Stimulated activated CD4-positive, alpha-beta T cell treated with anti-CD3 and anti-CD28 coated beads, Interleukin-2, amount 100 ng/mL, for 4 hours (primary cell): ENCODE measurements at regions not wholly inside any gene's neighbourhood (a gene's known extent, or its start where the extent isn't known, plus 50 kb on each side); places are given as distances from the start of the nearest gene placed in this dataset.

ENCODE experiments used
- DNase-seq: peaks from one replicate; pipeline ENCODE4 v3.0.0-alpha.2; 2020; ENCODE audit warnings: low read depth

DNA sequence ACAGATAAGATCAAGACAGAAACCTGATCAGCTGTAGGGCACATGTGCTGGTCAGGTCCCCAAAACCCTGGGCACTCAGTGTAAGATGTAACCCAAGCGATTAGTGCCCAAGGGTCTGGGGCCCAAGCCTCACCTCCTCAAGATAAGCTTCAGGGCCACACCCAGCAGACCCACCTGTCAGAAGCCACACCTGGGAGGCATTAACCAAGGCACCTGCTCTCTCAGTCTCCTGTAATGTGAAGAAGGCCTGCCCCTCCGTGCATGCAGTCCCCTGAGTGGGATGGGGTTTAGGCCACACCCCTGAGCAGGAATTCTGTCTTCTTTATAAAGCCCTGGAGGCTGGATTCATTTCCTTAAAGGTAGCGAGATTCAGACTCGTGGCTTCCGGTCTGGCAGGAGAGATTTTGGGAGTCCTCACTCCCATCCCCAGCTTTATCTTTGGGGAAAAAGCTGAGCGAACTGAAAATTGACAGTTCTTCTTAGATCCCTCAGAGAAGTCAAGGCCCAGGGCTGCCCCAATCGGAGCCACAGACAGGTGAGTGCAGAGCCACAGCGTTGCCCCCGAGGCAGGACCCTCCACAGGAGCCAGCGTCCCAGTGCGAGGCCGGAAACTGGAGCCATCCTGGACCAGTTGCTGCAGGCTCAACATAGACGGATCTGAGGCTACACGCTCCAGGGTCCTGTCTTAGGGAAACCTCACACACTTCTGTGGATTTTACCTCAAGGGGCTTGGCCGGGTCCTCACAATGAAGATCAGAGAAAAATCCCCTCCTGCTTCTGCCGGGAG is 357.6 kb upstream of the IRX4 start:
- DNase-seq, result no peak

DNA sequence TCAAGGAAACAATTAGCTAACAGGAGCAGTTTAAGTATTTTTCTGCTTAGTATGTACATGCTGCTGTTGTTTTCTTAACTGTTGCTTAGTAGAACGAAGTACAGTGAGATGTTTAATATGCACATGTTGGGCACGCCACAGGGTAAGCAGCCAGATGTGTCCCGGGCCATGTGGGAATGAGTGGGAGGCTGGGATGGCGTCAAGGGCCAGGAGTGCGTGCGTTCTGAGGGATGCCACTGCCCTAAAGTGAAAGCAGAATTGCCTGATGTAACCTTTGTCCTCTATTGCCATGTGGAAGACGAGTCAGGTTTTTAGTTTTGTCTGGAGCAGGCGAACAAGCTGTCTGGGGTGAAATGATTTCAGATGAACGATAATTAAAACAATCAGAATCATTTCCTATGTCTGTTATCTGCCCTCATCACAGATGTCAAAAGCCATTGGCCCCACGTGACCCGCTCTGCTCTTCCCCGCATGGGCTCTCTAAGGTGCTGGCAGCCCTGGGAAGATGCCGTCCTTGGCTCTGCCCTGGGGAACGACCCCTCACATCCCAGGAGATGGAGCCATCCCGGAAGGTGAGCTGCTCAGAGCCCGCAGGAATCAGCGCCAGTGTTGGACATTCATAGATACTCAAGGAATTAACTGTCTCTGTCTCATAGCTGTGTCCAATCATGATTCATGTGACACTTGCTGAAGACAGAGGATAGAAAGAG is 356.6 kb upstream of the IRX4 start:
- no peak for DNase-seq

DNA sequence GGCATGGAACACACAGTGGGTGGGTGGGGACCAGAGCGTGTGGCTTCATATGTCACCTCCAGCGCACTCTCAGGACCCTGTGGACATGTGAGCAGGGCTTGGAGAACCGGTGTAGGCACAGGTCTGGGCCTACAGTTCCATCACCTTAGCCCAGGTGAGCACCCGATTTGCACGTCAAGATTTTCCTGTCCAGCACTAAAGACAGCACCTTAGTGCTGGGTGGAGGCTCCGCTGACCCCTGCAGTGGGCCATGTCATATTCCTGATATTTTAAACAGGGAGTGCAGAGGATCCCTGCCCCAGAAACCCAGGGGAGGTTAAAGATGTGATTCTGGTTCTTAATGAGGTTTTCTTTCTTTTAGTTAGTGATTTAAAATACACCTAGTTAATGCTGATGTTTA is 356.0 kb upstream of the IRX4 start:
- no peak for DNase-seq

- DNase-seq, result no peak
Measured at GRCh38 chr5:2227433-2227832, 344.7 kb upstream of the IRX4 start.

DNA sequence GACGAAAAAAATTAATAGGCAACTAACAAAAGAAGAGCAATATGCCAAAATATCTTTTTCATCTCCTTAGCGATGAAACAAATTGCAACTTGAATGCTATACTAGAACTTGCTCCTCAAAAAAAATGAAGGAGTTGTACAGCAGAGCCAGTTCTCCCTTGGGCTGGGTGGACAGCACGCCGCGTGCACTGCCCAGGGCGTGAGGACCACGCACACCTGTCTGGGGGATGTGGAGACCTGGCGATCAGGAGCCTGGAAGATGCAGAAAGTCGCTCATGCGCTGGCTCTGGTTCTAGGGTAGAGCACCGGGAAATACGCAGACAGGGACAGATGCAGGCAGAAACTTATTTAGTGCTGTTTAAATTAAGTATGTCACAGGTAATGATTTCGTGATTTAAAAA is 342.0 kb upstream of the IRX4 start:
- no peak for DNase-seq

- no peak for DNase-seq
Measured at GRCh38 chr5:2223303-2223702, 340.6 kb upstream of the IRX4 start.

DNA sequence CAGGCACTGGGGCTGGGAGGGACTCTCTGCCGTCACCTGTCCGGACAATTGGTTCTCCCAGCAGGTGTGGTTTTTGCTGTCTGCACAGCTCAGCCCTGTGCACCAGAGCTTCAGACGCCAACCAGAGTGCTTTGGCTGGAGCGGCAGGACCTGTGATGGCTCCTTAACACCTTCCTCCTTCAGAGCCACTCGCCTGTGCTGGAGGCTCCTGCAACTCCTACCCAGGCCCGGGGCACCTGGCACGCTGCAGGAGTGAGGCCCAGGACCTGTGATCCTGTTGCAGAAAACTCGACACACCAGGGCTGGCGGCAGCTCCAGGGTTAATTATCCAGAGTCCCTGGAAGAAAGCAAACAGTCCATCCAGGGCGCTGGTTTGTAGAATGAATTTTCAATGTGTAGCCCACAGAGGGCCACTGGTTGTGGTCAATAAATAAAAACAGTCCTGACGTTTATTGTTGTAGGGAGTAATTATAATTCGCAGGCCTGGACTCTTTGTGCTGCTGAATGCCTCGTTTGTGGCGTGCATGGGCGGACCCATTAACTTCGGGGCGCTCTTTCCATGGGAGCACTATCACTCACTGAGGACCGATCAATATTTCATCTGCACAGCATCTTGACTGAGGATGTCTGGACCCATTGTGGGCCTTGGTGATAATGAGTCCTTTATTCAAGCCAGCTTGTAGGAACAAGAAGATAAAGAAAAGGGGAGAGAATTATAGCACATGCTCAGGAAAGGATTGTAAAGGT is 339.7 kb upstream of the IRX4 start:
- no peak for DNase-seq

DNA sequence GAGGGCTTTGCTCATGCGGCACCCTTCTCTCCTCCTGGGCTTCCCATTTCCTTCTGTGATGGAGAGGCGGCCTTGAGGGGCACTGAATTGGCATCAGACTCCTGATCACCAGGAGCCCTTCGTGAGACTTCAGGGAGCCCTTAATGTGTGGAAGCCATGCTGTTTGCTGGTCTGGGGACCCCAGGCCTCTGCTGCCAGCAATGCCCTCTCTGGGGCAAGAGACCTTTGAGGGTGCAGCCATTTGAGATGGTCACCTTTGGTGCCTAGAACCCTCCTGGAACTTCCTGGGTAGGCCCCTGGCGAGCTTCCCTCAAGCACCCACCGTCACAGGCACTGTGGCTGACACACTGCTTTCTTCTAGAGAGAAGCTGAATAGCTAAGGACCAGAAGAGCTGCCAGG is 338.7 kb upstream of the IRX4 start:
- no peak for DNase-seq

DNA sequence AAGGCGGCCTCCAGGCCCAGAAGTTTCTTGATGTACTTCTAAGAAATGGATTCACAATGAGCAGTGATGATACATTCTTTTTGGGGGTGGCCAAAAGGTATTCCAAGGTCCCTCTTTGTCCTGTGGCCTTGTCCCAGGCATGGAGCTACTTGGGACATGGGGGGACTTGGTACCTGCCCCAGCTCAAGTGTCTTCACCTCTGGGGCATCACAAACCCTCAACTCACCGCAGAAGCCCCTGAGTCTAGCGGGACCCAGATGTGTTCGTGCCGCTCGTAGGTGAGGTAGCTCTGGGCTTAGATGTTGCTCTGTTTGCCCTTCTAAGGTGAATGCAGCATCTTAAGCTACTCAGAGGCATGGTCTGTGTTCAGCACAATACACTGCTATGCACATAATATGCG is 338.0 kb upstream of the IRX4 start:
- no peak for DNase-seq

DNA sequence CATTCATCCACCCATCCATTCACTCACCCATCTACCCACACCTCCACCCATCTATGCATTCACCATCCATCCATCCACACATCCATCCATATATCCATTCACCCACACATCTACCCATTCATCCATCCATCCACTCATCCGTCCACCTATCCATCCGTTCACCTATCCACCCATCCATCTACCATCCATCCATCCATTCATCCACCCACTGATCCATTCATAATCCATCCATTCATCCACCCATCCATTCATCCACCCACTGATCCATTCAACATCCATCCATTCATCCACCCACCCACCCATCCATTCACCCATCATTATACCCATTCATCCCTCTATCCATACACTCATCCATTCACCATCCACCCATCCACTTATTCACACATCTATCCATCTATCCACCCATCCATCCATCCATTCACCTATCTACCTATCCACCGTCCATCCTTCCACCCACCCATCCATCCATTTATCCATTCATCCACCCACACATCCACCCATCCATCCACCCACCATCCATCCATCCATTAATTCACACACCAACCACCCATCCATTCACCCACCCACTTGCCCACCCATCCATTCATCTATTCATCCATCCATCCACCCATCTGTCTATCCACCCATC is 336.5 kb upstream of the IRX4 start:
- DNase-seq, result no peak

DNA sequence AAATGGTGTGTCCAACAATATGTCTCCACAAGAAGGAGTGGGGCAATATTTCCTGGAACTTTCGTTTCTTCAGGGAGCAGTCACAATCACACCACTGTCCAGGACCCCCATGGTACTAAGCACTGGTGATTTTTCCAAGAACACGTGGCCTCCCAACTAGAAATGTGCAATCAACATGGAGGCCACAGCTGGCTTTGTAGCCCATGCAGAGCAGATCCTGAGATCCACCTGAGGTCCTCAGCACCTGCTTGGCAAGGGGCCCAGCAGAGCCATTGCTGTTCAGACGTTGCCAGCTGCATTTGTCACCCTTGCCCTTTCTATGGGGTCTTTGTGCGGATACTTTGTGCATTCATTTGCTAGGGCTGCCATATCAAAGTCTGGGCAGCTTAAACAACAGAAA is 334.5 kb upstream of the IRX4 start:
- DNase-seq, result no peak

- no peak for DNase-seq
Measured at GRCh38 chr5:2214910-2215590, 332.3 kb upstream of the IRX4 start.

DNA sequence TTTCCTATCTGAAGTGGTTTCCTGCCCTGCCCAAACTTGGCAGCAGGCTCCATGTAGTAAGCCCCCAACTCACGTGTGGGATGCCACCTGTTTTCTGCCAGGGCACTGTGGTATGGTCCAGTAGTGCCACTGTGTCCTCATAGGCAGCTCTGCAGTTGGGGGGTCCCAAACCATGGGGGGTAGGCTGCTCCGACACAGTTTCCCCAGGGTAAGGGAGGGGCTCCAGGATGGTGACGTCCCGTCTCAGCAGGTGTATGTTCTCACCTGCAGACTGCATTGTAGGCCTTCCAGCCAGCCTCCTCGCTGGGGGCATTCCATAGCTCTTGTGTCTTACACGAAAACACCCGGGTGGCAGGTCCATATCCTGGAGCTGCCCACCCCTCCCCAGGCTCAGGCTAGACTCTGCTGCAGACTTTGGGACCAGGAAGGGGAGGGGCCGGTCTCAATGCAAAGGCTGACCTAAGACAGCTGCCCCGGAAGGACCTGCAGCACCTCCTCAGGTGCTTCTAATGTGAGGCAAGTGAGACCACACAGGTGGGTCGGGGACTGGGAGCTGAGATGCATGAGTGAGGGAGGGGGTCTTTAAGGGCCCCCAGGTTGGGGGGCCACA is 330.5 kb upstream of the IRX4 start:
- DNase-seq, result no peak

GRCh38 chr5:2212481-2212880 is 329.8 kb upstream of the IRX4 start:
- DNase-seq, result no peak

- DNase-seq, result no peak
Measured at GRCh38 chr5:2208239-2208544, 325.5 kb upstream of the IRX4 start.

DNA sequence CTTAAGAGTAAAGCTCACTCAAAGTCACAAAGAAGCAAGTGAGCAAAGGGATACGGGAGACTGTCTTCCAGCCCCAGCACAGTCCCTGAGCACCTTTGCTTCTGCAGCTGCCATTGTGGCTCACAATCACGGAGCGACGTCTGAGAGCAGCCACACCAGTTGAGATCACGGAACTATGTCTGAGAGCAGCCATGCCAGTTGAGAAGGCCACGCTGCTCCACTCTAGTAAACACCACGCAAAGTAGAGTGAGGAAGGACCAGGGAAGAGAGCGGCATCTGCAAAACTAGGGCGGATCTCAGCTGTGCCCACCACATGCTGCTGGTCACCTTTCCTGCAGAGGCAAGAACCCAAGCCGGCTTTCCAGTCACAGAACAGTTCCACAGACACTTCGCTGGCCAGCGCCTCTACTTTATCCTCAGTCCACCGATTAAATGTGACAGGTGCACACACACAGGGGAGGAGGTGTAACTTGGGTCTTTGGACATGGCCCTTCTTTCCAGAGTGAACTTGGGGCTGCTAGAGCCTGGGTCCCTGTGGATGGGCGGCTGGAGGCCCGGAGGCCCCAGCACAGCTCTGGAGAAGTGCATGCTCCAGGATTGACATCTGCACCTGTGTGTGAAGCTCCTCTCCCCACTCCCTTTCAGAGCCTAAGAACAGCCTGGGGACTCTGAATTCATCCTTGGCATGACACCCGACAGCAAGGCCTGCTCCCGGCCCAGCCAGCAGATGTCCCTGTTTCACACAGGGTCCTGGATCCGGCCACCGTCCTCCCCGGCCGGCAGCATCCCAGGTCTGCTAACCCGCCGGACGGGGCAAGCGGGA is 324.9 kb upstream of the IRX4 start:
- DNase-seq, result no peak

GRCh38 chr5:2207109-2207399 is 324.3 kb upstream of the IRX4 start:
- DNase-seq, result no peak

DNA sequence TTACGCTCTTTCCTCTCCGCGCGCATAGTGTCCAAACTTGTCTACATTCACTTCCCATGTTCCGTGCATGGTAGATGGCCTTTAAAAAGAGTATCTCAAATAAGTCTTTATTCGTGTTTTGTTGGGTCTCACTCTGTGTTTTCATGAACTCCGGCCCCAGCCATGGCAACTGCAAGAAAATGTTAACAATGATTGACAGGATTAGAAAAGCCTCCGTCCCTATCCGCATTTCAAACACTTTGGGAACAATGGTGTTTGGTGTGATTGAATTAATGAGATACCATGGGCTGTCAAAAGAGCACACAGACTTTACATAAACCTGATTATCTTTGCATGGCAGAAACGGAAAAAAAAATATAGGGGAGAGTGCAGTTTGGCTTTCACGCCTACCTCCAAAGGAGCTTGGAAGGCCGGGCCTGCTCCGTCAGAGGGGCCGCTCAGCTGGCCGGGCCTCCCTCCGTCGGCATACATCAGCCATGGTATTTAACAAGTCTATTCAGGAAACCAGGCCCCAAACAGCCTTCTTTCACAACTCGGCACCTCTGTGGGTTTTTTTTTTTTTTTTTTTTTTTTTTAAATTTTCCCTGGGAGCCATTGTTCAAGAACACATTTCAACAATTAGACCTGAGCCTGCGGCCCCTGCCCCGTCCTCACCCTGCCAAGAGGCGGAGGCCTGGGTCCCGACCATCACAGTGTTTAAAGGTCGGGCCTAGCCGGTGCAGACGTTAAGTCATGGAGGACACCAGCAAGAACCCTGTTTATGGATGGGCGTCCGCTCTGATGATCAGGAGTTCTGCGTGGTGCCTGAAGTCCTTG is 323.8 kb upstream of the IRX4 start:
- DNase-seq, result no peak

DNA sequence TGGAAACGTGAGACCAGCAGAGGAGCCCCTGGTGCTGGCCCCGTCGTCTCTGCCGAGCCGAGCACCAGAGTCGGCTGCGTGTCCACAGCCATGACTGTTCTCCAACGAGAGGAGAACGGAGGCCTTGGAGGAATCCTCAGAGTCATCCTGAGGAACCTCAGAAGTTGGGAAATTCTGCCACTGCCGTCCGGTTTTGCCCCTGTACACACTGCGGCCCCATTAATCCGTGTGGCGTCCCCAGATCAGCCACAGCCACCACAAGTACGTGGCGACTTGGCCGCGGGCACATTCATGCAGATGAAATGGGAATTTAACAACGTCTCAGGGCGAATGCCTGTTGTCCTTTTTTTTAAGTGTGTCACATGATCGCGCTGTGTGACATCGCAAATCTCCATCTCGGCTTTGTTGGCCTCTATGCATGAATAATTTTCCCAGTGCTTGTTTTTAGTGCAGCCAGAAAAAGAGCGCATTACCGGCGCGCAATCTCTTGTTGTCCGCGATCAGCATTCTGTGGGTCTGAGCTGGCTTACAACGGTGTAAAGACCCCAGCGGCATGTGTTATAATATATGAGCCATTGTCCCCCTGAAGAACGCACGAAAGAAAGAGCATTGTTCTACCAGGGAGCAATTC is 323.0 kb upstream of the IRX4 start:
- DNase-seq, result no peak

- no peak for DNase-seq
Measured at GRCh38 chr5:2205185-2205585, 322.5 kb upstream of the IRX4 start.
